ENCODE measurements at regions not wholly inside any gene's neighbourhood (a gene's known extent, or its start where the extent isn't known, plus 50 kb on each side); places are given as distances from the start of the nearest gene placed in this dataset.

GRCh38 chr6:103680116-103680515 is 1179.6 kb downstream of the HACE1 start:
- no peak for TF ChIP-seq POLR2A (IDR thresholded peaks at IDR 0.05)
- no peak for TF ChIP-seq CTCF (IDR thresholded peaks at IDR 0.05)
